ENCODE measurements at regions not wholly inside any gene's neighbourhood (a gene's known extent, or its start where the extent isn't known, plus 50 kb on each side); places are given as distances from the start of the nearest gene placed in this dataset.

- TF ChIP-seq, protein P1, sequence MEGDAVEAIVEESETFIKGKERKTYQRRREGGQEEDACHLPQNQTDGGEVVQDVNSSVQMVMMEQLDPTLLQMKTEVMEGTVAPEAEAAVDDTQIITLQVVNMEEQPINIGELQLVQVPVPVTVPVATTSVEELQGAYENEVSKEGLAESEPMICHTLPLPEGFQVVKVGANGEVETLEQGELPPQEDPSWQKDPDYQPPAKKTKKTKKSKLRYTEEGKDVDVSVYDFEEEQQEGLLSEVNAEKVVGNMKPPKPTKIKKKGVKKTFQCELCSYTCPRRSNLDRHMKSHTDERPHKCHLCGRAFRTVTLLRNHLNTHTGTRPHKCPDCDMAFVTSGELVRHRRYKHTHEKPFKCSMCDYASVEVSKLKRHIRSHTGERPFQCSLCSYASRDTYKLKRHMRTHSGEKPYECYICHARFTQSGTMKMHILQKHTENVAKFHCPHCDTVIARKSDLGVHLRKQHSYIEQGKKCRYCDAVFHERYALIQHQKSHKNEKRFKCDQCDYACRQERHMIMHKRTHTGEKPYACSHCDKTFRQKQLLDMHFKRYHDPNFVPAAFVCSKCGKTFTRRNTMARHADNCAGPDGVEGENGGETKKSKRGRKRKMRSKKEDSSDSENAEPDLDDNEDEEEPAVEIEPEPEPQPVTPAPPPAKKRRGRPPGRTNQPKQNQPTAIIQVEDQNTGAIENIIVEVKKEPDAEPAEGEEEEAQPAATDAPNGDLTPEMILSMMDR (IDR thresholded peaks at IDR 0.05) = no peak
- Histone ChIP-seq H3K4me1 (ENCODE audit: control insufficient read depth in 1 of 2, low read depth in 2 of 2) (no peaks in the 10 kb centered on the region), H3K9me3 (no peaks in the 10 kb centered on the region), H3K27me3 (replicated peaks; ENCODE audit: insufficient read depth) (no peaks in the 10 kb centered on the region), H3K4me3 (no peak overlapping the region), H3K36me3 (no peaks in the 10 kb centered on the region), H3K27ac (no peak overlapping the region)
- DNase-seq (ENCODE audit: low spot score) (no peak), ATAC-seq (ENCODE audit: insufficient number of reproducible peaks, low FRiP score, low read depth) (no peak)
These were observed 52.7 kb upstream of the NCK2 start for GRCh38 chr2:105691947-105692390.

GRCh38 chr2:105690566-105690965 lies 54.1 kb upstream of the NCK2 start:
- H3K9me3 ChIP-seq = no peaks in the 10 kb centered on the region
- no peak for ATAC-seq (ENCODE audit: insufficient number of reproducible peaks, low FRiP score, low read depth)
- no peak overlapping the region for H3K27ac ChIP-seq
- no peaks in the 10 kb centered on the region for H3K27me3 ChIP-seq (replicated peaks; ENCODE audit: insufficient read depth)
- no peaks in the 10 kb centered on the region for H3K36me3 ChIP-seq
- H3K4me1 ChIP-seq (ENCODE audit: control insufficient read depth in 1 of 2, low read depth in 2 of 2) = no peaks in the 10 kb centered on the region
- no peak for DNase-seq (ENCODE audit: low spot score)
- TF ChIP-seq, protein P1 (IDR thresholded peaks at IDR 0.05) = no peak
- no peak overlapping the region for H3K4me3 ChIP-seq

DNA sequence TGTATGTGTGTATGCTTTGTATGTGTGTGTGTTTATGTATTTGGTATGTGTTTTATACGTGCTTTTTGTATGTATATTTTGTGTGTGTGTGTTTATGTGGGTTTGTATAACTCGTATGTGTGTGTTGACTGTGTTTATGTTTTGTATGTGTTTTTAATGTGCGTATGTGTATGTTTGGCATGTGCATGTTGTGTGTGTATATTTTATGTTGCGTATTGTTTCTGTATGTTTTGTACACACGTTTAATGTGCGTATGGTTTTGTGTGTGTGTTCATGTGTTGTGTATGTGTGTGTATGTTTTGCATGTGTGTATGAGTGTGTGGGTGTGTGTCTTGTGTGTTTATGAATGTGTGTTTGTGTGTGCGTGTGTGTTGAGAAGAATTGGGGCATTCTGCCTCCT lies 55.2 kb upstream of the NCK2 start:
- no peak for ATAC-seq (ENCODE audit: insufficient number of reproducible peaks, low FRiP score, low read depth)
- Histone ChIP-seq H3K4me1 (ENCODE audit: control insufficient read depth in 1 of 2, low read depth in 2 of 2) (no peaks in the 10 kb centered on the region), H3K9me3 (no peaks in the 10 kb centered on the region), H3K27ac (no peak overlapping the region), H3K4me3 (no peak overlapping the region), H3K36me3 (no peaks in the 10 kb centered on the region), H3K27me3 (replicated peaks; ENCODE audit: insufficient read depth) (no peaks in the 10 kb centered on the region)
- DNase-seq (ENCODE audit: low spot score) = no peak
- TF ChIP-seq, protein P1 (IDR thresholded peaks at IDR 0.05) = no peak

GRCh38 chr2:105688946-105689345 lies 55.8 kb upstream of the NCK2 start:
- Histone ChIP-seq H3K4me1 (ENCODE audit: control insufficient read depth in 1 of 2, low read depth in 2 of 2) (no peaks in the 10 kb centered on the region), H3K4me3 (no peak overlapping the region), H3K9me3 (no peaks in the 10 kb centered on the region), H3K27ac (no peak overlapping the region), H3K27me3 (replicated peaks; ENCODE audit: insufficient read depth) (no peaks in the 10 kb centered on the region), H3K36me3 (no peaks in the 10 kb centered on the region)
- TF ChIP-seq, protein P1 (IDR thresholded peaks at IDR 0.05) = no peak
- ATAC-seq (ENCODE audit: insufficient number of reproducible peaks, low FRiP score, low read depth) = no peak
- DNase-seq (ENCODE audit: low spot score) = no peak

GRCh38 chr2:105686588-105686987 lies 58.1 kb upstream of the NCK2 start:
- Histone ChIP-seq H3K4me1 (ENCODE audit: control insufficient read depth in 1 of 2, low read depth in 2 of 2) (no peaks in the 10 kb centered on the region), H3K36me3 (no peaks in the 10 kb centered on the region), H3K4me3 (no peak overlapping the region), H3K27me3 (replicated peaks; ENCODE audit: insufficient read depth) (no peaks in the 10 kb centered on the region), H3K27ac (no peak overlapping the region), H3K9me3 (no peaks in the 10 kb centered on the region)
- DNase-seq (ENCODE audit: low spot score) = no peak
- ATAC-seq (ENCODE audit: insufficient number of reproducible peaks, low FRiP score, low read depth) = no peak
- TF ChIP-seq, protein P1 (IDR thresholded peaks at IDR 0.05) = no peak
